WERI-Rb-1 (cell line): ENCODE measurements at regions not wholly inside any gene's neighbourhood (a gene's known extent, or its start where the extent isn't known, plus 50 kb on each side); places are given as distances from the start of the nearest gene placed in this dataset.

Experiments used
- DNase-seq: peaks from one replicate; pipeline ENCODE4 v3.0.0-alpha.2; 2020
- H3K27ac ChIP-seq: fragments of 250-450 bp; sonication (Bioruptor Pico); 2 replicates; pipeline ENCODE4 v1.5.1; 2020; ENCODE audit warnings: mild to moderate bottlenecking, moderate library complexity
- H3K27me3 ChIP-seq: fragments of 250-450 bp; sonication (Bioruptor Pico); 2 replicates; pipeline ENCODE4 v1.5.1; 2021; ENCODE audit warnings: mild to moderate bottlenecking, low read depth, moderate library complexity; ENCODE audit not compliant: insufficient read depth, severe bottlenecking
- H3K36me3 ChIP-seq: fragments of 250-450 bp; sonication (Bioruptor Pico); 2 replicates; pipeline ENCODE4 v1.5.1; 2020; ENCODE audit warnings: mild to moderate bottlenecking, moderate library complexity
- H3K4me3 ChIP-seq: 2 replicates; pipeline ENCODE4 v1.5.1; 2011; ENCODE audit warnings: low read depth, mild to moderate bottlenecking, control low read depth, low read length
- H3K9me3 ChIP-seq: fragments of 250-450 bp; sonication (Bioruptor Pico); 2 replicates; pipeline ENCODE4 v1.5.1; 2021; ENCODE audit warnings: mild to moderate bottlenecking, moderate library complexity; ENCODE audit not compliant: severe bottlenecking
- CTCF ChIP-seq: IDR thresholded peaks from 2 replicates; pipeline ENCODE4 v1.5.1; 2011; ENCODE audit warnings: low read depth, mild to moderate bottlenecking, control low read depth, inconsistent platforms, low read length

DNA sequence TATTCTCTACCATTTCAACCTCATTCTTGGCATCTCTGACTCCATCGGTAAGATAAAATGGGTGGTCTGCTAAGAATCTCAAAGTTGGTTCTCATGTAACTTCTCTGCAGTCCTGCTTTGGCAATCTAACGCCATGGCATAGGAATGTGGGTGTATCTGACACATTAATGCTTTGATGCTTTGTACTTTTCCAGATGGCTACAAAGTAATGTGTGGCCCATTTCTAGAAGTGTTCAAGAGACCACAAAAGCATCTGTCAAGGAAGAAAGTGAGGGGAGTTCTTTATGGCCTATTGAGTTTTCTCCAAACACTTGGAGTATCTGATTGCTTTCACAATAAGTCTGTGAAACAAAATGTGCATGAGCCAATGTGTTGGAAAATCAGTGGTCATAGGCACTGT is 339.9 kb upstream of the TGFBR2 start:
- Histone ChIP-seq H3K36me3 (no peaks in the 10 kb centered on the region), H3K9me3 (no peaks in the 10 kb centered on the region), H3K27ac (no peak overlapping the region), H3K27me3 (no peaks in the 10 kb centered on the region), H3K4me3 (no peak overlapping the region)
- no peak for TF ChIP-seq CTCF
- DNase-seq, result no peak

DNA sequence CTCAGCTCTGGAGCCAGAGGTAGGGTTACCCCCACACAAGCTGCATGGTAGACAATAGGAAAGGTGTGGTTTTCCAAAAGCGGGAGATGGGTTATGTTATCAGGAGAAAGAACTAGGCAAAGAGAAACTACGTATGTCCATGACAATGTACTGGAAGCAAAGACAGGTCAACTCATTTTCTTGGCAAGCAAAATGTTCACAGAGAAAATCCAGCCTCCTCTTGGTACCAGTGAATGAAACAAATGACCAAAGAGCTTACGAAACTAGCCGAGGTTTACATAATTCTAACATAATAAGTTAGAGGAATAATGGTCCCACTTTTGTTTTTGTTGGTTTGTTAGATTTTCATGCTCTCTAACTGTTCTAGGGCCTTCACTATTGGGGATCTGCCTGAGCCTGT is 338.1 kb upstream of the TGFBR2 start:
- no peak for DNase-seq
- no peak for TF ChIP-seq CTCF
- Histone ChIP-seq H3K9me3 (no peaks in the 10 kb centered on the region), H3K4me3 (no peak overlapping the region), H3K27me3 (no peaks in the 10 kb centered on the region), H3K27ac (no peak overlapping the region), H3K36me3 (no peaks in the 10 kb centered on the region)

DNA sequence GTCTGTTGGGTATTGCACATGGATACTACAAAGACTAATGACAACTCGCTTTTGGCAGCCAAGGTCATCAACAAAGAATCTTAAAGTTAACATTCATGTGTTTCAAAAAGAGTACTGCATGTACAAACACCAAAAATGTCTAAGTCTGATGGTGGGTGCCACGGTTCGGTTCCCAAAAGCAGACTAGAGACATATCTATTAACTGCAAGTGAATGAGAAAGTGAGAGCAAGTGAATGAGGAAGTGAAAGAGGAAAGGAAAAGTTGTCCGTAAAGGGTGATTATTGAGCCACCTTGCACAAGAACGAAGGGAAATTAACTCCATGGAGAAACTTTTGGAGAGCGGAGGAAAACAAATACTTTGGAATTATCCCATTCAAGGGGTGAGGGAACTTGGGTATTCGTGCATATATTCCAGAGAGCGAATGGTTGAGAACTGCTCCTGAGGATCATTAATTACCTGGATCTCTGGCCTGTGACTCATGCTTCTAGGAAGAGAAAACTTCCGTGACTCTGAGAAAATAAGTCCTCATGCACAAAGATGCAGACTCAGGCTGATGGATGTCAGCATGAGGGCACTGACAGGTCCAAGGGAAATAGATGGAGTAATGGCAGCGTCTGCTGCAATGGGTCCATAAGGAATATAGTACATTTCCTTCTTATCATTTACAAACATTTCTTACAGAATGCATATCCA is 336.5 kb upstream of the TGFBR2 start:
- no peaks in the 10 kb centered on the region for H3K9me3 ChIP-seq
- no peak for DNase-seq
- no peaks in the 10 kb centered on the region for H3K27me3 ChIP-seq
- TF ChIP-seq CTCF, result no peak
- no peak overlapping the region for H3K4me3 ChIP-seq
- H3K36me3 ChIP-seq, result no peaks in the 10 kb centered on the region
- no peak overlapping the region for H3K27ac ChIP-seq

GRCh38 chr3:30271781-30272180 is 334.6 kb upstream of the TGFBR2 start:
- no peak overlapping the region for H3K4me3 ChIP-seq
- DNase-seq, result no peak
- H3K27ac ChIP-seq, result no peak overlapping the region
- no peaks in the 10 kb centered on the region for H3K9me3 ChIP-seq
- no peaks in the 10 kb centered on the region for H3K36me3 ChIP-seq
- no peaks in the 10 kb centered on the region for H3K27me3 ChIP-seq
- no peak for TF ChIP-seq CTCF

DNA sequence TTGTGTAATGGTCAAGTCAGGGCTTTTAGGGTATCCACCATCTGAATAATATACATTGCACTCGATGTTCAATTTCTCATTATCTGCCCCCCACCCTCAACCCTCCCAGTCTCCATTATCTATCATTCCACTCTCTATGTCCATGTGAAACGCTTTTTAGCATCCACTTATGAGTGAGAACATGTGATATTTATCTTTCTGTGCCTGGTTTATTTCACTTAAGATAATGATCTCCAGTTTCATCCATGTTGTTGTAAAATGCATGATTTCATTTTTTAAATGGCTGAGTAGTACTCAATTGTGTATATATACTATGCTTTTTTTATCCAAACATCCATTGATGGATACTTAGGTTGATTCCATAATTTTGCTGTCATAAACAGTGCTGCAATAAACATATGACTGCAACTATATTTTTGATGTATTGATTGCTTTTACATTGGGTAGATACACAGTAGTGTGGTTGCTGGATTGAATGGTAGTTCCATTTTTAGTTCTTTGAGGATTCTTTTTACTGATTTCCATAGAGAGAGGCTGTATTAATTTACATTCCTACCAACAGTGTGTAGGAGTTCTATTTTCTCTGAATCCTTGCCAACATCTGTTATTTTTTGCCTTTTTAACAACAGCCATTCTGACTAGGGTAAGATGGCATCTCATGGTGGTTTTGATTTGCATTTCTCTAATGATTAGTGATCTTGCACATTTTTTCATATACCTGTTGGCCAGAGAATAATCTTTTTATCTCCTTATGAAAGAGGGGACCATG is 332.9 kb upstream of the TGFBR2 start:
- no peaks in the 10 kb centered on the region for H3K9me3 ChIP-seq
- no peak overlapping the region for H3K4me3 ChIP-seq
- no peak for DNase-seq
- no peak overlapping the region for H3K27ac ChIP-seq
- H3K27me3 ChIP-seq, result no peaks in the 10 kb centered on the region
- TF ChIP-seq CTCF, result no peak
- no peaks in the 10 kb centered on the region for H3K36me3 ChIP-seq

GRCh38 chr3:30277494-30277893 is 328.9 kb upstream of the TGFBR2 start:
- no peak for DNase-seq
- TF ChIP-seq CTCF, result no peak

More at GRCh38 chr3:30277494-30277893, 328.9 kb upstream of the TGFBR2 start:
- H3K27me3 ChIP-seq, result no peaks in the 10 kb centered on the region
- no peaks in the 10 kb centered on the region for H3K36me3 ChIP-seq
- no peak overlapping the region for H3K4me3 ChIP-seq
- no peak overlapping the region for H3K27ac ChIP-seq
- H3K9me3 ChIP-seq, result no peaks in the 10 kb centered on the region
